ENCODE measurements at regions not wholly inside any gene's neighbourhood (a gene's known extent, or its start where the extent isn't known, plus 50 kb on each side); places are given as distances from the start of the nearest gene placed in this dataset.

GRCh38 chr13:112005925-112006324 is 61.0 kb upstream of the SOX1 start:
- TF ChIP-seq CTCF (IDR thresholded peaks at IDR 0.05) (no peak), POLR2A (IDR thresholded peaks at IDR 0.05) (no peak)

Measured in thyroid gland (tissue), 4 donors.